Immature natural killer cell (primary cell): ENCODE measurements at regions not wholly inside any gene's neighbourhood (a gene's known extent, or its start where the extent isn't known, plus 50 kb on each side); places are given as distances from the start of the nearest gene placed in this dataset.

Source experiments
- DNase-seq, 3 donors: peaks; one replicate each; pipeline ENCODE4 v3.0.0; 2022; ENCODE audit warnings: mixed read lengths in 1 of 3
- H3K27ac Mint-ChIP-seq, 6 donors: one replicate each; pipeline ENCODE4 v1.8.0; 2020; ENCODE audit warnings: mixed read lengths in 6 of 6, mild to moderate bottlenecking in 5 of 6, inconsistent platforms in 4 of 6, moderate library complexity in 3 of 6
- H3K27me3 Mint-ChIP-seq, 3 donors: one replicate each; pipeline ENCODE4 v1.8.0; 2020 to 2021; ENCODE audit warnings: low read depth in 3 of 3, mild to moderate bottlenecking in 3 of 3, mixed read lengths in 3 of 3, moderate library complexity in 3 of 3, inconsistent platforms in 1 of 3
- H3K36me3 Mint-ChIP-seq, 3 donors: one replicate each; pipeline ENCODE4 v1.8.0; 2020; ENCODE audit warnings: mixed read lengths in 3 of 3, inconsistent platforms in 2 of 3, mild to moderate bottlenecking in 2 of 3
- H3K4me1 Mint-ChIP-seq, 2 donors: one replicate each; pipeline ENCODE4 v1.8.0; 2020; ENCODE audit warnings: inconsistent platforms in 2 of 2, mild to moderate bottlenecking in 2 of 2, mixed read lengths in 2 of 2, moderate library complexity in 1 of 2
- H3K4me3 Mint-ChIP-seq, 5 donors: one replicate each; pipeline ENCODE4 v1.8.0; 2020; ENCODE audit warnings: mild to moderate bottlenecking in 5 of 5, mixed read lengths in 5 of 5, inconsistent platforms in 3 of 5, moderate library complexity in 3 of 5
- H3K9me3 Mint-ChIP-seq, 6 donors: one replicate each; pipeline ENCODE4 v1.8.0; 2020; ENCODE audit warnings: mild to moderate bottlenecking in 6 of 6, mixed read lengths in 6 of 6, inconsistent platforms in 4 of 6, moderate library complexity in 3 of 6

DNA sequence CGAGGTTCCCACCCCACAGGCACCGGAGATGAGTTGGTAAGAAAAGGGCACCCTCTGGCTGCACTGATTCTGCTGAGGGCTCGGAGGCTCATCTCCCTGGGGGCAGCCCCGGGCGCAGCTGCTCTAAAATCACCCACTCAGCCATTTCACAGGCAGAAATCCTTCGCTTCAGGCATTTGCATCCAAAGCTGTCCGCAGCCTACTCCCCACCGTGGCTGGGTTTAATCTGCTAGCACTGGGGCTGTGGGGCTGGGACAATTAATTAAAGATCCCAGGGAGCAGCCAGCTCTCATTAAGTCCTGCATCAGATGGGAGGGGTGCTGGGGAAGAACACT is 104.3 kb upstream of the PRR20G start:
- no peaks in the 10 kb centered on the region for H3K4me1 Mint-ChIP-seq
- no peak for DNase-seq
- peaks cover 4 to 8% (median 5%) of the 10 kb centered on the region in 3 donors for H3K27me3 Mint-ChIP-seq
- no peaks in the 10 kb centered on the region for H3K36me3 Mint-ChIP-seq
- H3K27ac Mint-ChIP-seq, result no peak overlapping the region
- H3K4me3 Mint-ChIP-seq, result no peak overlapping the region
- H3K9me3 Mint-ChIP-seq, result no peaks in the 10 kb centered on the region

DNA sequence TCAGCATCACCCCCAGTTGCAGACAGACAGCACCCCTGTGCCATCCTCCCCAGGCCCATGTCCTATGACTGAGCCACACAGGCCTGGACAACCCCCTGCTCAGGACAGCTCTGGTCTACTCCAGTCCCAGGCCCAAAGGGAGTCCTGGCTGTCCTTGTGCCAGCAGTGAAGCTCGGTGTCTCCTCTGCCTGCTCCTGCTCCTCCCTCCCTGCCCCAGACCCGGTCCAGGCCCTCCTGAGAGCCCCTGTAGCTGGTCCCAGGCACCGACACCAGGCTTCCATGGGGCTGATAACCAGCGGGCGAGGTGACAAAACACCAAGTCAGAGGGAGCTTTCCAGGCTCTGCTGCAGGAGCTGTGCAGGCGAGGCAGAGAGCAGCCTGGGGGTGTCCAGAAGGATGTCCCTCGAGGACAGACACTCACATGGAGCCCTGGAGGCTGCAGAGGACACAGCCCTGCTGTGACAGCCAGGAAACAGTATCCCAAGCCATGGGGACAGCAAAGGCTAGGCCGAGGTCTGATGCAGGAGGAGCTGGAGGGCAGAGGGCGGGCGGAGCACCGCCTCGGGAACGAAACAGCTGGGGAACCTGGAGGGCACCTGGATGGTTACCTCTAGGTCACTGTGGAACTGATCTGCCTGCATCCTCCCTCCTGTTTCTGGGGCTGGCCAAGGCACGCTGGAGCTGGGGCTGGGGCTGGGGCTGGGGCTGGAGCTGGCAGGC is 103.8 kb upstream of the PRR20G start:
- H3K4me1 Mint-ChIP-seq, result no peaks in the 10 kb centered on the region
- H3K27ac Mint-ChIP-seq, result no peak overlapping the region
- H3K4me3 Mint-ChIP-seq, result no peak overlapping the region
- no peaks in the 10 kb centered on the region for H3K9me3 Mint-ChIP-seq
- H3K36me3 Mint-ChIP-seq, result no peaks in the 10 kb centered on the region
- no peak for DNase-seq
- peaks cover 4 to 8% (median 5%) of the 10 kb centered on the region in 3 donors for H3K27me3 Mint-ChIP-seq

DNA sequence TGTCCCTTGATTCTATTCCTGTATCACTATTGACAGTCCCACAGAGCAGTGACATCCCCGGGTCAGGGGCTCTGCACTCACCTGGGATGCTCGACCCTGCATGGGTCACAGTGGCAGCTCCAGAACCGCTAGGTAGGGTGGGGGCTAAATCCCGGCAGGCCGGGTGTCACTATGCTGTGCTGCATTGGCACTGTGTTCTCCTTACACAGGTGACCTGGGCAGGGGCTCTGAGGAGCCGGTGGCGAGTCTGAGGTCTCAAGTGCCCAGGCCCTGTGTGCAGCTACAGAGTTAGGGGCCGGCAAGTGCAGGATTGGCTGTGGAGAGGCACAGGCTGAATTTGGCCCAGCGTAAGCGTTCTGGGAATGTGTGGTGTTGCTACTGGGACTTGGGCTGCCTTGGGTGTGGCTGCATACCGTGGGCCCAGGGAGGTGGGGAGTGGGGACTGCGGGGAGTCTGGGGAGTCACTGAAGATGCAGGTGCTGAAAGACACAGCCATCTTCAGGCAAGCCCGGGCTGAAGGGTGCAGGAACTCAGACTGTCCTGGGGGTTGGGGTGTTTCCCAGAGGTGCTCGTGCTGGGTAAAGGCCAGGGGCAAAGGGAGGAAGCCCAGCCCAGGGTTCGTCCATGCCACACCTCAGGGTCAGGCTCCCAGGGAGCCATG is 102.6 kb upstream of the PRR20G start:
- Mint-ChIP-seq H3K27ac (no peak overlapping the region), H3K27me3 (peaks cover 2 to 5% (median 5%) of the 10 kb centered on the region in 3 donors), H3K4me1 (no peaks in the 10 kb centered on the region)

DNA sequence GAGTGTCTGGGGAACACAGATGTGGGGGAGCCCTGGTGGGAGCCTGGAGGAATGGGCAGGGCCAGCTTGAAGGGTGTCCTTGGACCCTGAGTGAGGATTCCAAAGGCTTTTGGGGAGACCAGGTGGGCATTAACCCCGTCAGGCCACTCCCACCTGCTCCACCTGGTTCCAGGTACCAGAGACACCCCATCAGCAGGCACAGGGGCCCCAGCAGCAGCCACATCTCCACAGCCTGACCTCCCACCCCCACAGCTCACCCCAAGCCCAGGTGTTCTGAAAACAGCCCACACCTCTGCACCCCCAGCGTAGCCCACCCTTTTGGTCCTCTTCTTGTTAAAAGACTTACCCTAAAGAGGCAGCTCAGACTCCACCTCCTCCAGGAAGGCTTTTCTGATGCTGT is 102.1 kb upstream of the PRR20G start:
- Mint-ChIP-seq H3K4me1 (no peaks in the 10 kb centered on the region), H3K4me3 (no peak overlapping the region), H3K27me3 (peaks cover 4 to 5% (median 5%) of the 10 kb centered on the region in 3 donors), H3K9me3 (no peaks in the 10 kb centered on the region), H3K36me3 (no peaks in the 10 kb centered on the region), H3K27ac (no peak overlapping the region)
- DNase-seq, result no peak

More for the DNA sequence above, 102.6 kb upstream of the PRR20G start:
- DNase-seq, result no peak
- no peak overlapping the region for H3K4me3 Mint-ChIP-seq
- no peaks in the 10 kb centered on the region for H3K9me3 Mint-ChIP-seq
- H3K36me3 Mint-ChIP-seq, result no peaks in the 10 kb centered on the region

DNA sequence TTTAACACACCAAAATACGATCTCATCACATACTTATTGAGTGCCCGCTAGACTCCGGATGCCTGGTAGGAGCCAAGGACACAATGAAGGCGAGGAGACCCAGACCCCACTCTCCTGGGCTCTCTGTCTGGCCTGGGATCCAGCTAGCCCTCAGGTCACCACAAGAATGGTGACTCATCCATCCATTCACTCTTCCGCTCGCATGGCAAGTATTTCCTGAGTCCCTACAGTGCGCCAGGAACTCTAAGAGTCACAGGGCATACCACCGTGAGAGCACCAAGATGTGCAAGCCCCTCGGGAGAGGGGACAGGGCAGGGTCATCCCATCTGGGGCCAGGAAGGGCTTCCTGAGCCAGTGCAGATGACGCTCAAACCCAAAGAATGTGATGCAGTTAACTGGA is 101.6 kb upstream of the PRR20G start:
- Mint-ChIP-seq H3K9me3 (no peaks in the 10 kb centered on the region), H3K36me3 (no peaks in the 10 kb centered on the region), H3K27ac (no peak overlapping the region), H3K4me1 (no peaks in the 10 kb centered on the region), H3K27me3 (peaks cover 1 to 5% (median 4%) of the 10 kb centered on the region in 3 donors), H3K4me3 (no peak overlapping the region)
- DNase-seq, result no peak

DNA sequence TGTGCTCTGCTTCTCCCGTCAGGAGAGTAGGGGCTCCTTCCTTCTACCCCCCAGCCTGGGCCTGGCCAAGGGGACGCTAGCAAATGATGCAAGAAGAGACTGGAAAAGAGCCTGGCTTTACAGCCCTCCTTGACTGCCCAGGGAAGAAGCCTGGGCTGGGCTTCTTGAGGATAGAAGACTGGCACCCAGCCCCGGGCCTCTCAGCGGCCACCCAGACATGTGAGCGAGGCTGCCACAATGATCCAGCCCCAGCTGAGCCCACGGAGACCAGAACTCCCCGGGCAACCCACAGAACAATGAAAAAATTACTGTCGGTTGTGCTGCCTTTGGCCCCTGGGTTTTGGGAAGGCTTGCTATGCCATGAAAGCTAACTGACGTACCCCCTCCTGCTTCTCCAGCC is 100.6 kb upstream of the PRR20G start:
- H3K36me3 Mint-ChIP-seq, result no peaks in the 10 kb centered on the region
- no peak for DNase-seq
- no peaks in the 10 kb centered on the region for H3K9me3 Mint-ChIP-seq
- H3K27ac Mint-ChIP-seq, result no peak overlapping the region
- H3K27me3 Mint-ChIP-seq, result peaks cover 0 to 5% (median 5%) of the 10 kb centered on the region in 3 donors
- no peaks in the 10 kb centered on the region for H3K4me1 Mint-ChIP-seq
- H3K4me3 Mint-ChIP-seq, result no peak overlapping the region

DNA sequence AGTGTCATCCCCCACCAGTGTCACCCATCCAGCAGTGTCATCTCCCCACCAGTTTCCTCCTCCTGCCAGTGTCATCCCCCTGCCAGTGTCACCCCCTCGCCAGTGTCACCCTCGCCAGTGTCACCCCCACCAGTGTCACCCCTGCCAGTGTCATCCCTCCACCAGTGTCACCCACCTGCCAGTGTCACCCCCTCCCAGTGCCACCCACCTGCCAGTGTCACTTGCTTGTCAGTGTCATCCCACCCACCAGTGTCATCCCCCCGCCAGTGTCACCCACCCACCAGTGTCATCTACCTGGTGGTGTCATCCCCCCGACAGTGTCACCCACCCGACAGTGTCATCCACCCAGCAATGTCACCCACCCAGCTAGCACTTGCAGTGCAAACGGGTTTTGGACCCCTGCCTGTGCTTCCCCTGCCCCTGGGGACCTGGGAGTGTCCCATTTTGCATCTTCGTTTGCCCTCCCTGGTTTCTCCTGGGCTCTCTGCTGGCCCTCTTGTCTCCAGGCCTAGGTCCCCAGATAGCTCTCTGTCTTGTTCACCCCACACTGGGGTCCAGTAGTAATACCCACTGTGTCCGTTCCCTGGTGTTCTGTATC is 99.8 kb upstream of the PRR20G start:
- no peaks in the 10 kb centered on the region for H3K36me3 Mint-ChIP-seq
- no peaks in the 10 kb centered on the region for H3K4me1 Mint-ChIP-seq
- H3K27me3 Mint-ChIP-seq, result peaks cover 0 to 6% (median 5%) of the 10 kb centered on the region in 3 donors
- peaks cover 0 to 2% (median 0%) of the 10 kb centered on the region in 6 donors for H3K9me3 Mint-ChIP-seq
- H3K4me3 Mint-ChIP-seq, result no peak overlapping the region
- H3K27ac Mint-ChIP-seq, result no peak overlapping the region
- DNase-seq, result no peak

DNA sequence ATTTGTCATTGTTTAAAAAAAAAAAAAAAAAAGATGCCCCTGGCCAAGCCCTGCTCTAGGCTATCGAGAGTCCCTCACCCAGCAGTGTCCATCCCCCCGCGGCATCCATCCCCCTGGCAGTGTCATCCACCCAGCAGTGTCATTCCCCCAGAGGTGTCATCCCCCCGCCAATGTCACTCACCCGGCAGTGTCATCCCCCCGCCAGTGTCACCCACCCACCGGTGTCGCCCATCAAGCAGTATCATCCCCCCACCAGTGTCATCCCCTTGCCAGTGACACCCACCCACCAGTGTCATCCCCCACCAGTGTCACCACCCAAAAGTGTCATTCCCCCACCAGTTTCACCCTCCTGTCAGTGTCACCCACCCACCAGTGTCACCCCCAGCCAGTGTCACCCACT is 99.3 kb upstream of the PRR20G start:
- no peaks in the 10 kb centered on the region for H3K36me3 Mint-ChIP-seq
- H3K27ac Mint-ChIP-seq, result no peak overlapping the region

DNA sequence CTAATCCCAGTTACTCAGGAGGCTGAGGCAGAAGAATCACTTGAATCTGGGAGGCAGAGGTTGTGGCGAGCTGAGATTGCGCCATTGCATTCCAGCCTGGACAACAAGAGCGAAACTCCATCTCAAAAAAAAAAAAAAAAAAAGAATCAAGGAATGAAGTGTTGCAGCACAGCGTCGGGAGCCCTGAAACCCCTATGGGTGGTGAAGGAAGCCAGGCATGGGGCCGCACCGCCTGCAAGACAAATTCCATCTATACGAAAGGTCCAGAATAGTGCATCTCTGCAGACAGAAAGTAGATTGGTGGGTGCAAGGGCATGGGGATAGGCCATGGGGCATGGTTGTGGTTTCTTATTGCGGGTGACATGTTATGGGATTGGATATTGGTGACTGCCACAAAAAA is 98.6 kb upstream of the PRR20G start:
- Mint-ChIP-seq H3K4me1 (no peaks in the 10 kb centered on the region), H3K9me3 (peaks cover 0 to 4% (median 0%) of the 10 kb centered on the region in 6 donors), H3K4me3 (no peak overlapping the region), H3K27ac (no peak overlapping the region), H3K27me3 (peaks cover 0 to 6% (median 5%) of the 10 kb centered on the region in 3 donors), H3K36me3 (no peaks in the 10 kb centered on the region)
- no peak for DNase-seq

More for the DNA sequence above, 99.3 kb upstream of the PRR20G start:
- Mint-ChIP-seq H3K4me3 (no peak overlapping the region), H3K4me1 (no peaks in the 10 kb centered on the region), H3K9me3 (peaks cover 0 to 2% (median 0%) of the 10 kb centered on the region in 6 donors), H3K27me3 (peaks cover 0 to 6% (median 5%) of the 10 kb centered on the region in 3 donors)
- no peak for DNase-seq

DNA sequence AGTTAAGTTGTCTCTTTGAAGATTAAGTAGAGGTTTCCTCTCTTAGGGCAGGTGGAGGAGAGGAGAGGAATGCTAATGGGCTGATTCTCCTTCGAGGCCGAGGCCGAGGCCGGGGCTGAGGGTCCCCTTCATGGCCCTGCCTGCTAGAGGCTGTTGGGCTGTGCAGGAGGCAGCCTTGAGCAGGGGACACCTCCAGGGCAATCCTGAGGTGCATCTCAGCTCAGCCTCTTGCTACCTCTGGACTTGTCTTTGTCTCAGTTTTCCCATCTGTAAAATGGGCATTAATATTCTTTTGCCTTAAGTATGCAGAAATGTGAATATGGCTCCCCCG is 97.7 kb upstream of the PRR20G start:
- H3K27ac Mint-ChIP-seq, result no peak overlapping the region
- no peak overlapping the region for H3K4me3 Mint-ChIP-seq
- H3K9me3 Mint-ChIP-seq, result peaks cover 0 to 4% (median 0%) of the 10 kb centered on the region in 6 donors
- peaks cover 3 to 6% (median 3%) of the 10 kb centered on the region in 3 donors for H3K27me3 Mint-ChIP-seq
- no peaks in the 10 kb centered on the region for H3K4me1 Mint-ChIP-seq
- no peak for DNase-seq
- H3K36me3 Mint-ChIP-seq, result no peaks in the 10 kb centered on the region

DNA sequence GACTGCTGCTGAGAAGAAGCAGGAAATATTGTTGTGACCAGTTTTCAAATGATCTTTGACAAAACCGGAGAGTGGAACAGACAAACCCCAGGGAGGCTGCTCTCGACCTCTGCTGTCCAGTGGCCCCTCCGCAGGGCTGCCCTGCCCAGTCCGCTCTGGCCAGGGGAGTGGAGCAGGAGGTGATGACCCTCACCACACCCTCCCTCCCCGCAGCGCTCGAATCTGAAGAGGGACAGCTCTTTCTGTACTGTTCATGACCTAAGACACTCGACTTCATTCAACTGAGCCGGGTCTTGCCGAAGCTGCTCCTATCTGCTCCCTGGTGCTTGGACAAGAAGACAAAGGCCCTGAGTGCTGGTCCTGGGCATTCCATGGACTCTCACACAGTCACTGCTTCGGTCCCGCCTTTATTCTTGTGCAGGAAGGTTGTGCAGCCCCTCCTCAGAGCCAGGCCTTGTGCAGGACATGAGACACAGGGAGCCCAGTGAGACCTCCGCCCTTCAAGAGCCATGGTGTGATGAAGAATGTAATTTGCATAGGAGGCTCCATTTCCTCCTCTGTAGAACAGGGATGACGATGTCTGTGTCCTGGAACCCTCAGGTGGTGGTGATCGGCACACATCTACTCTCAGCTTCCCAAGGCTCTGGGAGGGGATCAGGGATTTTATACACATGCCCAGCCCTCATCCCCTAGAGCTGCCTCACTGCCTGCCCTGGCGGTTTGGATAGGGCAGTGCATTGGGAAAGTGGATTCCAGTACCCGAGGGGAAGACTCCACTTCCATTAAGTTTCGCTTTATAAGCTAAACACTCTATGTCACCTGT is 97.1 kb upstream of the PRR20G start:
- H3K4me3 Mint-ChIP-seq, result no peak overlapping the region

DNA sequence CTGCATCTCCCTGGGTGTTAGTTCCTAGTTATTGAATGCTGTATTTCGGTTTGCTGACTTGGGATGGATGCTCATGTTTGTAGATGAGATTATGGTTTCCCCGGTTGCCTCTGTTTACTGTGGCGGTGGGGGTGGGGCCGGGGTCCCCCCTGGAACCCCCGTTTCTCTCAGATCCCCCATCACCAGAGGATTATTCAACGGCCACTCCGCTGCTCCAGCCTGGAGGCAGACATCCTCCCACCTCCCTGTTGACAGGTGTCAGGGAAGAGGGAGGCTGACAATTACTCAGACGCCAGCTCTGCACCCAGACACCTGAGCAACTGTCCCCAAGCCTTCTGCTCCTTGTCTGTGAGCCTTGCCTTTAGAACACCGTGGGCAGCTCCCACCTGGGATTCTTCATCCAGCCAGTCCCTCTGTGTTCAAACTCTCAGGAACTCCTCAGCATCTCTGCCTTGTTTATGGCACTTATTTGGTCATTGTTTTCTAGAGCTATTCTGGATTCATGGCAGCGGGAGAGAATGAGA is 95.9 kb upstream of the PRR20G start:
- Mint-ChIP-seq H3K27ac (no peak overlapping the region), H3K36me3 (no peaks in the 10 kb centered on the region), H3K4me1 (no peaks in the 10 kb centered on the region), H3K27me3 (peaks cover 3 to 6% (median 3%) of the 10 kb centered on the region in 3 donors), H3K4me3 (no peak overlapping the region), H3K9me3 (peaks cover 0 to 4% (median 0%) of the 10 kb centered on the region in 6 donors)
- no peak for DNase-seq

More for the DNA sequence above, 97.1 kb upstream of the PRR20G start:
- Mint-ChIP-seq H3K4me1 (no peaks in the 10 kb centered on the region), H3K36me3 (no peaks in the 10 kb centered on the region), H3K27me3 (peaks cover 3 to 6% (median 3%) of the 10 kb centered on the region in 3 donors), H3K9me3 (peaks cover 0 to 4% (median 0%) of the 10 kb centered on the region in 6 donors), H3K27ac (no peak overlapping the region)
- no peak for DNase-seq

DNA sequence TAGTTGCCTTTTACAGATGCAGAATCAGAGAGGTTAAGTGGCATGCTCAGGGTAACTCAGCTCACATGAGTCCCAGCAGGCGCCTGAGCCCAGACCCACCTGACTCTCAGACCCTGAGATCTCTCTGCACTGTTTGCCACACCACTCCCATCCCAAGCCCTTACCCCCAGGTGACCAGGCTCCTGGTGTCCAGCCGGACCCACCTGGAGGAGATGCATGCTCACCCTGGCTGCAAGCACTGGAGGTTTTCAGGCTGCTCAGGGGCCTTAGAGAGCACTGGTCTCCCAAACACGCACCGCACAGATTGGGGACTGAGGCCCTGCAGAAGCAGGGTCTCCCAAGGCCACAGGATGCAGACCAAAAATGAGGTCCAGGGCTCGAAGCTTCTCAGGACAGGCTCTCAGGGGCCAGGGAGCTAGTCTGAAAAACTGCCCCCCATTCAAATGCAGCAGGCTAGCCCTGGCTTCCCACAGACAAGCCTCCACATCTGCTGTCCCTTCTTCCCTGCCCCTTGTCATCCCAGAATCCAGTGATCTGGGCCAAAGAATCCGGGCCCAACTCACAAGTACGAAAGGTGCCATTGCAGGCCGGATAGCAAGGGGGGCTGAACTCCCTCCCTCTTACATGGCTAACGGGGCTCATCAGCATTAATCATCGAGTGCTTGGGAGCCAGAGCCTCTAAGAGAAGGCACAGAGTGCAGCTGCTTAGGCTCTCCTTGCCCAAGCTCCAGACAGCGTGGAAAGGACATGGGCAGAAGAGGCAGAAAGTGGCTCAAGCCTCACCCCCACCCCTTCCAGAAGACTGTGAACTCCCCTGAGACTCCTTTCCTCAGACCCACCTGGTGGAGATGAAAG is 90.2 kb upstream of the PRR20G start:
- DNase-seq, result no peak
- no peak overlapping the region for H3K4me3 Mint-ChIP-seq
- no peak overlapping the region for H3K27ac Mint-ChIP-seq
- peaks cover 2 to 8% (median 3%) of the 10 kb centered on the region in 3 donors for H3K27me3 Mint-ChIP-seq
- peaks cover 0 to 3% (median 0%) of the 10 kb centered on the region in 6 donors for H3K9me3 Mint-ChIP-seq
- no peaks in the 10 kb centered on the region for H3K36me3 Mint-ChIP-seq
- H3K4me1 Mint-ChIP-seq, result no peaks in the 10 kb centered on the region
